Vagina (tissue), 2 donors: ENCODE measurements at regions not wholly inside any gene's neighbourhood (a gene's known extent, or its start where the extent isn't known, plus 50 kb on each side); places are given as distances from the start of the nearest gene placed in this dataset.

Experiments
- DNase-seq, 2 donors: peaks; one replicate each; pipeline ENCODE4 v3.0.0-alpha.2; 2017; ENCODE audit errors: extremely low spot score in 2 of 2
- H3K27ac ChIP-seq: fragments of 200-600 bp; sonication (generic); one replicate; pipeline ENCODE4 v1.5.1; 2019
- H3K27me3 ChIP-seq: fragments of 200-600 bp; sonication (generic); one replicate; pipeline ENCODE4 v1.5.1; 2019
- H3K36me3 ChIP-seq, 2 donors: fragments of 200-600 bp; sonication (generic); one replicate each; pipeline ENCODE4 v1.5.1; 2017 to 2019
- H3K4me1 ChIP-seq: fragments of 200-600 bp; sonication (generic); one replicate; pipeline ENCODE4 v1.5.1; 2019
- H3K4me3 ChIP-seq, 2 donors: fragments of 200-600 bp; sonication (generic); 1 replicate in 1 of 2; 2 replicates in 1 of 2; pipeline ENCODE4 v1.5.1; 2016 to 2019
- H3K9me3 ChIP-seq: fragments of 200-600 bp; sonication (generic); one replicate; pipeline ENCODE4 v1.5.1; 2019
- CTCF ChIP-seq, 3 experiments: fragments of 450-650 bp in 2 of 3; fragments of 200-600 bp in 1 of 3; sonication (generic) in 1 of 3; IDR thresholded peaks; one replicate each; pipeline ENCODE4 v1.5.1; 2017 to 2019; ENCODE audit warnings: antibody characterized with exemption in 3 of 3, mild to moderate bottlenecking in 2 of 3, moderate library complexity in 2 of 3
- POLR2A ChIP-seq, 2 donors: fragments of 450-650 bp; IDR thresholded peaks; one replicate each; pipeline ENCODE4 v1.6.1; 2017; ENCODE audit warnings: antibody characterized with exemption in 2 of 2, mild to moderate bottlenecking in 2 of 2, moderate library complexity in 2 of 2
- POLR2AphosphoS5 ChIP-seq, 2 donors: sonication (generic); formaldehyde crosslinking; IDR thresholded peaks; one replicate each; pipeline ENCODE4 v1.9.0; 2017; ENCODE audit warnings: antibody characterized with exemption in 2 of 2, mild to moderate bottlenecking in 2 of 2, low read depth in 1 of 2; ENCODE audit not compliant: insufficient read depth in 1 of 2
- intact Hi-C: fragments of 100-400 bp; cut with DNase I; formaldehyde crosslinking; loops from one replicate; pipeline ENCODE4 v1.15.1; 2023

- H3K4me1 ChIP-seq: no peaks in the 10 kb centered on the region
- no peak overlapping the region for H3K27ac ChIP-seq
- TF ChIP-seq POLR2A (IDR thresholded peaks at IDR 0.05) (no peak), POLR2AphosphoS5 (IDR thresholded peaks at IDR 0.05; ENCODE audit: insufficient read depth in 1 of 2, low read depth in 1 of 2) (no peak), CTCF (IDR thresholded peaks at IDR 0.05) (no peak)
- no peaks in the 10 kb centered on the region for H3K9me3 ChIP-seq
- no peak for DNase-seq
- H3K27me3 ChIP-seq: no peaks in the 10 kb centered on the region
- H3K4me3 ChIP-seq: no peak overlapping the region
- intact Hi-C loops: no loop called here
- no peaks in the 10 kb centered on the region for H3K36me3 ChIP-seq
Measured at GRCh38 chr5:114924769-114925168, 244.9 kb downstream of the TRIM36 start.

GRCh38 chr5:114912189-114912920, 257.4 kb downstream of the TRIM36 start:
- Histone ChIP-seq H3K9me3 (no peaks in the 10 kb centered on the region), H3K4me1 (no peaks in the 10 kb centered on the region), H3K36me3 (no peaks in the 10 kb centered on the region), H3K27me3 (no peaks in the 10 kb centered on the region), H3K4me3 (no peak overlapping the region), H3K27ac (no peak overlapping the region)
- TF ChIP-seq CTCF (IDR thresholded peaks at IDR 0.05): no peak
- TF ChIP-seq POLR2A (IDR thresholded peaks at IDR 0.05): no peak
- no peak for TF ChIP-seq POLR2AphosphoS5 (IDR thresholded peaks at IDR 0.05; ENCODE audit: insufficient read depth in 1 of 2, low read depth in 1 of 2)
- no peak for DNase-seq
- intact Hi-C loops: no loop called here

- Histone ChIP-seq H3K27me3 (no peaks in the 10 kb centered on the region), H3K9me3 (no peaks in the 10 kb centered on the region), H3K4me1 (no peaks in the 10 kb centered on the region), H3K4me3 (no peak overlapping the region), H3K27ac (no peak overlapping the region), H3K36me3 (no peaks in the 10 kb centered on the region)
- intact Hi-C loops: no loop called here
- DNase-seq: no peak
- TF ChIP-seq POLR2A (IDR thresholded peaks at IDR 0.05) (no peak), CTCF (IDR thresholded peaks at IDR 0.05) (no peak), POLR2AphosphoS5 (IDR thresholded peaks at IDR 0.05; ENCODE audit: insufficient read depth in 1 of 2, low read depth in 1 of 2) (no peak)
Measured at GRCh38 chr5:114910727-114911126, 259.0 kb downstream of the TRIM36 start.

- no peaks in the 10 kb centered on the region for H3K9me3 ChIP-seq
- no peaks in the 10 kb centered on the region for H3K27me3 ChIP-seq
- DNase-seq: no peak
- no peaks in the 10 kb centered on the region for H3K4me1 ChIP-seq
- no peak overlapping the region for H3K27ac ChIP-seq
- intact Hi-C loops: no loop called here
- H3K36me3 ChIP-seq: no peaks in the 10 kb centered on the region
- no peak overlapping the region for H3K4me3 ChIP-seq
- TF ChIP-seq POLR2A (IDR thresholded peaks at IDR 0.05): no peak
- no peak for TF ChIP-seq CTCF (IDR thresholded peaks at IDR 0.05)
- TF ChIP-seq POLR2AphosphoS5 (IDR thresholded peaks at IDR 0.05; ENCODE audit: insufficient read depth in 1 of 2, low read depth in 1 of 2): no peak
Measured at GRCh38 chr5:114909424-114909823, 260.3 kb downstream of the TRIM36 start.

- H3K4me1 ChIP-seq: no peaks in the 10 kb centered on the region
- no peaks in the 10 kb centered on the region for H3K9me3 ChIP-seq
- no peaks in the 10 kb centered on the region for H3K36me3 ChIP-seq
- H3K27ac ChIP-seq: no peak overlapping the region
- DNase-seq: no peak
- intact Hi-C loops: no loop called here
- no peak overlapping the region for H3K4me3 ChIP-seq
- H3K27me3 ChIP-seq: no peaks in the 10 kb centered on the region
- TF ChIP-seq POLR2A (IDR thresholded peaks at IDR 0.05) (no peak), POLR2AphosphoS5 (IDR thresholded peaks at IDR 0.05; ENCODE audit: insufficient read depth in 1 of 2, low read depth in 1 of 2) (no peak), CTCF (IDR thresholded peaks at IDR 0.05) (no peak)
Measured at GRCh38 chr5:114903767-114904166, 265.9 kb downstream of the TRIM36 start.
